SU-DHL-6 (cell line): ENCODE measurements at regions not wholly inside any gene's neighbourhood (a gene's known extent, or its start where the extent isn't known, plus 50 kb on each side); places are given as distances from the start of the nearest gene placed in this dataset.

Experiments used
- EZH2phosphoT487 ChIP-seq: fragments of 200-600 bp; sonication (generic), shearing (Covaris generic); conservative IDR thresholded peaks from 2 replicates; pipeline ENCODE4 v1.6.1; 2018; ENCODE audit warnings: mild to moderate bottlenecking, antibody characterized with exemption, low read length, moderate library complexity, mixed read lengths
- TF ChIP-seq, protein P1 (sequence below): fragments of 200-600 bp; sonication (generic); IDR thresholded peaks from one replicate; pipeline ENCODE4 v1.5.1; 2017; ENCODE audit warnings: antibody characterized with exemption, mild to moderate bottlenecking, low read length, moderate library complexity; ENCODE audit not compliant: insufficient read depth, poor library complexity, severe bottlenecking

DNA sequence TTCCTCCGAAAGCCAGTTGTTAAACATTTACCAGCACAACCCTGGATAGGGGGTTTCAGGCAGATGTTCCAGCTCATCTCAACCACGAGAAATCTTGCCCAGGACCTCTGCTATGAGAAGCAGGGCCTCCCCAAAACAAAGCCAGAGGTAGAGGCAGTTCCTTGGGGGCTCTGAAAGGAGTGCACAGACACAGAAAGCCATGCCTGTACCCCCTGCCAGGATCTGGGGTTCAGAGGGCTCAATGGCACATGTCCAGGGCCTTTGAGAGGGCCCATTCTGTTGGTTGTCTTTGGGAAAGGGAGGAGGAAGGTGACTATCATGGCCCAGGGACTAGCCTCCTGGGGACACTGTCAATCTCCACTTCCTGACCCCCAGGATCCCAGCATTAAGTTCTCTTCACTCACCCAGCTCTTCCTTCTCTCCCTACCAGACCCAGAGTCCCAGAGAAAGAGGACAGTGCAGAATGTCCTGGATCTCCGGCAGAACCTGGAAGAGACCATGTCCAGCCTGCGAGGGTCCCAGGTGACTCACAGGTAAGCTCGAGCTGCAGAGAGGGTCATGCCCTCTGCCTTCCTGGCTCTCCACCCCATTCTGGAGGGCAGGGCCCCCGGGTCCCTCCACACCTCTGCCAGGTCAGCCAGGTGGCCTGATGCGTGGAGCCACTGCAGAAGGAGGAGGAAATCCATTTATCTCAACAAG is 116.4 kb upstream of the IPO9 start:
- TF ChIP-seq, protein P1, sequence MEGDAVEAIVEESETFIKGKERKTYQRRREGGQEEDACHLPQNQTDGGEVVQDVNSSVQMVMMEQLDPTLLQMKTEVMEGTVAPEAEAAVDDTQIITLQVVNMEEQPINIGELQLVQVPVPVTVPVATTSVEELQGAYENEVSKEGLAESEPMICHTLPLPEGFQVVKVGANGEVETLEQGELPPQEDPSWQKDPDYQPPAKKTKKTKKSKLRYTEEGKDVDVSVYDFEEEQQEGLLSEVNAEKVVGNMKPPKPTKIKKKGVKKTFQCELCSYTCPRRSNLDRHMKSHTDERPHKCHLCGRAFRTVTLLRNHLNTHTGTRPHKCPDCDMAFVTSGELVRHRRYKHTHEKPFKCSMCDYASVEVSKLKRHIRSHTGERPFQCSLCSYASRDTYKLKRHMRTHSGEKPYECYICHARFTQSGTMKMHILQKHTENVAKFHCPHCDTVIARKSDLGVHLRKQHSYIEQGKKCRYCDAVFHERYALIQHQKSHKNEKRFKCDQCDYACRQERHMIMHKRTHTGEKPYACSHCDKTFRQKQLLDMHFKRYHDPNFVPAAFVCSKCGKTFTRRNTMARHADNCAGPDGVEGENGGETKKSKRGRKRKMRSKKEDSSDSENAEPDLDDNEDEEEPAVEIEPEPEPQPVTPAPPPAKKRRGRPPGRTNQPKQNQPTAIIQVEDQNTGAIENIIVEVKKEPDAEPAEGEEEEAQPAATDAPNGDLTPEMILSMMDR: no peak
- no peak for TF ChIP-seq EZH2phosphoT487
